Ishikawa (cell line): ENCODE measurements at regions not wholly inside any gene's neighbourhood (a gene's known extent, or its start where the extent isn't known, plus 50 kb on each side); places are given as distances from the start of the nearest gene placed in this dataset.

ENCODE experiments used
- CEBPB ChIP-seq: IDR thresholded peaks from 2 replicates; pipeline ENCODE4 v1.6.1; 2012
- CREB1 ChIP-seq: IDR thresholded peaks from 2 replicates; pipeline ENCODE4 v1.6.1; 2012; ENCODE audit warnings: low read depth
- EGR1 ChIP-seq: IDR thresholded peaks from 2 replicates; pipeline ENCODE4 v1.6.1; 2012
- EP300 ChIP-seq: IDR thresholded peaks from 2 replicates; pipeline ENCODE4 v1.6.1; 2012; ENCODE audit warnings: borderline replicate concordance
- FOXM1 ChIP-seq: IDR thresholded peaks from 2 replicates; pipeline ENCODE4 v1.6.1; 2012; ENCODE audit warnings: low read depth, borderline replicate concordance
- MAX ChIP-seq: IDR thresholded peaks from 2 replicates; pipeline ENCODE4 v1.6.1; 2012
- NFIC ChIP-seq: IDR thresholded peaks from 2 replicates; pipeline ENCODE4 v1.6.1; 2012
- RAD21 ChIP-seq: IDR thresholded peaks from 2 replicates; pipeline ENCODE4 v1.6.1; 2012; ENCODE audit warnings: low read depth
- REST ChIP-seq: IDR thresholded peaks from 2 replicates; pipeline ENCODE4 v1.6.1; 2012; ENCODE audit warnings: low read depth, mild to moderate bottlenecking
- TAF1 ChIP-seq: IDR thresholded peaks from 2 replicates; pipeline ENCODE4 v1.6.1; 2012; ENCODE audit warnings: low read depth, mild to moderate bottlenecking
- TCF12 ChIP-seq: IDR thresholded peaks from 2 replicates; pipeline ENCODE4 v1.6.1; 2012; ENCODE audit warnings: low read depth
- TEAD4 ChIP-seq: IDR thresholded peaks from 2 replicates; pipeline ENCODE4 v1.6.1; 2012
- USF1 ChIP-seq: IDR thresholded peaks from 2 replicates; pipeline ENCODE4 v1.6.1; 2012
- YY1 ChIP-seq: IDR thresholded peaks from 2 replicates; pipeline ENCODE4 v1.6.1; 2012; ENCODE audit warnings: low read depth
- ZBTB7A ChIP-seq: IDR thresholded peaks from 2 replicates; pipeline ENCODE4 v1.6.1; 2012; ENCODE audit warnings: low read depth

- TF ChIP-seq ZBTB7A (no peak), FOXM1 (no peak), YY1 (no peak), REST (no peak), USF1 (no peak), RAD21 (no peak), TAF1 (no peak), TCF12 (no peak), NFIC (no peak), CREB1 (no peak), CEBPB (no peak), MAX (no peak), TEAD4 (no peak)
These were observed 704.7 kb upstream of the MBL2 start for GRCh38 chr10:53477313-53477675.

GRCh38 chr10:53476650-53477312 is 704.2 kb upstream of the MBL2 start:
- no peak for TF ChIP-seq CEBPB
- TF ChIP-seq TCF12, result no peak
- TF ChIP-seq YY1, result no peak

GRCh38 chr10:53469383-53469782 is 696.8 kb upstream of the MBL2 start:
- no peak for TF ChIP-seq USF1
- no peak for TF ChIP-seq EGR1
- TF ChIP-seq NFIC, result no peak
- TF ChIP-seq CREB1, result no peak
- TF ChIP-seq FOXM1, result no peak
- no peak for TF ChIP-seq TAF1
- TF ChIP-seq EP300, result no peak
- no peak for TF ChIP-seq RAD21
- TF ChIP-seq ZBTB7A, result no peak
- no peak for TF ChIP-seq CEBPB
- no peak for TF ChIP-seq YY1
- no peak for TF ChIP-seq TCF12
- TF ChIP-seq TEAD4, result no peak

- TF ChIP-seq REST, result no peak
- TF ChIP-seq CREB1, result no peak
- no peak for TF ChIP-seq TAF1
- no peak for TF ChIP-seq NFIC
- TF ChIP-seq FOXM1, result no peak
- TF ChIP-seq EGR1, result no peak
- no peak for TF ChIP-seq RAD21
- no peak for TF ChIP-seq CEBPB
- no peak for TF ChIP-seq TEAD4
- no peak for TF ChIP-seq MAX
- TF ChIP-seq USF1, result no peak
- TF ChIP-seq EP300, result no peak
- TF ChIP-seq ZBTB7A, result no peak
These were observed 691.0 kb upstream of the MBL2 start for GRCh38 chr10:53463539-53463938.

GRCh38 chr10:53458007-53458406 is 685.4 kb upstream of the MBL2 start:
- TF ChIP-seq FOXM1 (no peak), CREB1 (no peak), MAX (no peak), TEAD4 (no peak), USF1 (no peak), EGR1 (no peak), EP300 (no peak), RAD21 (no peak), REST (no peak)
